ENCODE measurements at regions not wholly inside any gene's neighbourhood (a gene's known extent, or its start where the extent isn't known, plus 50 kb on each side); places are given as distances from the start of the nearest gene placed in this dataset.
"Not testable (repeated sequence)": the region's sequence is repeated elsewhere in the genome, so short reads cannot be mapped to it uniquely, and the experiment has no call there.

DNA sequence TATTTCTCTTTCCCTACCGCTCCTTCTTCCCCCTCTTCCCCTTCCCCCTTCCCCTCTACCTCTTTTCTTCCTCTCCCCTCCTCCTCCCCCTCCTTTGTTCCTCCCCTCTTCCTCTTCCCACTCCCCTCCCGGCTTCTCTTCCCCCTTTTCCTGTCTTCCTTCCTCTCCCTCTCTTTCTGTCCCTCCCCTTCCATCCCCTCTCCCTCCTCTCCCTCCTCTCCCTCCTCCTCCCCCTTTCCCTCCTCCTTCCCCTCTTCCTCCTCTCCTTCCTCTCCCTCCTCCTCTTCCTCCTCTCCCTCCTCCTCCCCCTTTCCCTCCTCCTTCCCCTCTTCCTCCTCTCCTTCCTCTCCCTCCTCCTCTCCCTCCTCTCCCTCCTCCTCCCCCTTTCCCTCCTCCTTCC lies 81.5 kb downstream of the TFAP2C start:
- ATAC-seq (replicated peaks in 6 of 8); H3K4me1 ChIP-seq (replicated peaks in 1 of 2); H3K27ac ChIP-seq; H3K4me3 ChIP-seq; in situ Hi-C loops (cut with MboI; ENCODE audit: low pct_unique_long_range_greater_than_20kb in 2 of 9, low sequenced_read_pairs in 9 of 9, unreplicated experiment in 9 of 9): not testable (repeated sequence)
- no CpG with 5 or more reads among the region's 2 CpGs for WGBS, 10 experiments

DNA sequence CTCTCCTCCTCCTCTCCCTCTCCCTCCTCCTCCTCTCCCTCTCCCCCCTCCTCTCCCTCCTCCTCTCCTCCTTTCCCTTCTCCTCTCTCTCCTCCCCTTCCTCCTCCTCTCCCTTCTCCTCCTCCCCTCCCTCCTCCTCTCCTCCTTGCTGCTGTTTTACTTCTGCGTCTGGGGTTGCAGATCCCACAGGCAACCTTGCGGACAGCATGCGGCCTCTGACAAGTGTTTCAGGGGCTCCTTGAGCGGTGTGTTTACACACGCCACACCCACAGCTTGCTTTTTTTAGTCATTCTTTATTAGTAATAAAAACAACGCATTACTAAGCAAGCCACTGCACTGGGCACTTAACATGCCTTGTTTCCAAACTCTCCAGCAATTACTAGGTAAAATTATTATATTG lies 81.9 kb downstream of the TFAP2C start:
- Histone ChIP-seq H3K4me1 (replicated peaks in 1 of 2) (peaks cover 0 to 5% of the 10 kb centered on the region in 2 donors), H3K27ac (no peak overlapping the region), H3K4me3 (no peak overlapping the region)
- in situ Hi-C loops (cut with MboI; ENCODE audit: low pct_unique_long_range_greater_than_20kb in 2 of 9, low sequenced_read_pairs in 9 of 9, unreplicated experiment in 9 of 9) = no loop called here
- ATAC-seq (replicated peaks in 6 of 8) = peak in 3 of 8 experiments; percentile 2 to 27 (median 20)
- 0 to 100% (median 61%) methylated on average over 1 to 6 of the region's 6 CpGs; no CpG with 5 or more reads in 3 of the 10 experiments for WGBS, 10 experiments

DNA sequence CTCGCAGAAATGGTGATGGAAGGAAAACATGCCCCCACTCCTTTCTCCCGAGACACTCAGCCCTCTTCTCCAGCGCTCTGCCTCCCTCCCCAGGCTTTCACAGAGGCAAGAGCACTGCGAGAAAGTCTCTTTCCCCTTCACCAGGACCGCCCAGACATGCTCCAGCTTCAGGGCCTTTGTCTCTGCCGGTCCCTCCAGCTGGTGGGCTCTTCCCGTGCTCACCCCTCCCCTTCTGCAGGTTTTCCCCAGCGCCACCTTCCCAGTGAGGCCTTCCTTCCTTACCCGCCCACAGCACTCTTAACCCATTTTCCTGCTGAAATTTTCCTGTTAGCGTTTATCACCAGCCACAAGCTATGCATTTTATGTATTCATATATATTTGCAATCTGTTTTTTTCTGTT lies 86.2 kb downstream of the TFAP2C start:
- H3K27ac ChIP-seq = no peak overlapping the region
- peaks cover 0 to 5% of the 10 kb centered on the region in 2 donors for H3K4me1 ChIP-seq (replicated peaks in 1 of 2)
- H3K4me3 ChIP-seq = no peak overlapping the region
- in situ Hi-C loops (cut with MboI; ENCODE audit: low pct_unique_long_range_greater_than_20kb in 2 of 9, low sequenced_read_pairs in 9 of 9, unreplicated experiment in 9 of 9) = no loop called here
- 0 to 89% (median 32%) methylated on average over 1 to 7 of the region's 10 CpGs; no CpG with 5 or more reads in 2 of the 10 experiments for WGBS, 10 experiments
- peak in 2 of 8 experiments; percentile 1 to 32 for ATAC-seq (replicated peaks in 6 of 8)

DNA sequence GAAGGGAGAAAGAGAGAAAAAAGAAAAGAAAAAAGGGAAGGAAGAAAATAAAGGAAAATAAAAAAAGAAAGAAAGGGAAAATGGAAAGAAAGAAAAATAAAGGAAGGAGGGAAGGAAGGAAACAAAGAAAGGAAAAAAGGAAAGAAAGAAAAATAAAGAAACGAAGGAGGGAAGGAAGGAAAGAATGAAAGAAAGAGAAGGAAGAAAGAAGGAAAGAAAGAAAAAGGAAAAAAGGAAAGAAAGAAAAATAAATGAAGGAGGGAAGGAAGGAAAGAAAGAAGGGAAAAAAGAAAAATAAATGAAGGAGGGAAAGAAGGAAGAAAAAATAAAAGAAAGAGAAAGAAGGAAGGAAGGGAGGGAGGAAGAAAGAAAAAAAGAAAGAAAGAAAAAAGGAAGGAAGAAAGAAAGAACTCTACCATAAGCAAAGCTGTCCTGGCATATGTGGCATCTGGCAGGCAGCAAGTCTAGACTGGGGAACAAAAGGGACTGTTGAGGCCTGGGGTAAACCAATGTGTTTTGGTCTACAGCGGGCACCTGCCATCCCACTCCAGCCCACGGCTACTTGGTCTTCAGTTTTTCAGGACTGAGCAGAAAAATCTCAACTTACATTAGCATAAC lies 86.9 kb downstream of the TFAP2C start:
- in situ Hi-C loops (cut with MboI; ENCODE audit: low pct_unique_long_range_greater_than_20kb in 2 of 9, low sequenced_read_pairs in 9 of 9, unreplicated experiment in 9 of 9) = no loop called here
- no peak overlapping the region for H3K4me3 ChIP-seq
- H3K4me1 ChIP-seq (replicated peaks in 1 of 2) = peaks cover 0 to 5% of the 10 kb centered on the region in 2 donors
- no peak overlapping the region for H3K27ac ChIP-seq
- WGBS, 10 experiments = 0 to 94% (median 31%) methylated on average over 1 to 3 of the region's 3 CpGs
- ATAC-seq (replicated peaks in 6 of 8) = no peak

DNA sequence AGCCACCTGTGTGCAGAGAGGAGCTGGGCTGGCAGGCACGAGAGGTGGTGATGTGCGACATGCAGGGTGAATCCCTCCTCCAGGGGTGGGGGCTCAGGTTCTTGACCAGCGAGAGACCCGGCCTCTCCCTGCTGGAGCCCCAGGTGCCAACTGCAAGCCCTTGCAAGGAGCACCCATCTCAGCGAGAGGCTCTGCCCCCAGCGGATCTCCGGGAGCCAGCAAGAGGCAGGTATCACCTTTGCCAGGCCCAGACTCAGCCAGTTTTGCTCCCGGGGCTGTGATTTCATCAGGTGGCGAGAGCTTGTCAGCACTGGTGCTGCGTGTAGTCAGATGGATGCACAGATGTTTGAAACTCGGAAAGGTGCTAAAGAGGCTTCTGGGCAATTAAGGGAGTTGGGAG lies 87.7 kb downstream of the TFAP2C start:
- H3K4me1 ChIP-seq (replicated peaks in 1 of 2) = peaks cover 0 to 2% of the 10 kb centered on the region in 2 donors
- no peak overlapping the region for H3K27ac ChIP-seq
- H3K4me3 ChIP-seq = no peak overlapping the region
- in situ Hi-C loops (cut with MboI; ENCODE audit: low pct_unique_long_range_greater_than_20kb in 2 of 9, low sequenced_read_pairs in 9 of 9, unreplicated experiment in 9 of 9) = no loop called here
- ATAC-seq (replicated peaks in 6 of 8) = no peak
- WGBS, 10 experiments = 61 to 94% methylated on average over 6 of the region's 11 CpGs; no CpG with 5 or more reads in 8 of the 10 experiments

DNA sequence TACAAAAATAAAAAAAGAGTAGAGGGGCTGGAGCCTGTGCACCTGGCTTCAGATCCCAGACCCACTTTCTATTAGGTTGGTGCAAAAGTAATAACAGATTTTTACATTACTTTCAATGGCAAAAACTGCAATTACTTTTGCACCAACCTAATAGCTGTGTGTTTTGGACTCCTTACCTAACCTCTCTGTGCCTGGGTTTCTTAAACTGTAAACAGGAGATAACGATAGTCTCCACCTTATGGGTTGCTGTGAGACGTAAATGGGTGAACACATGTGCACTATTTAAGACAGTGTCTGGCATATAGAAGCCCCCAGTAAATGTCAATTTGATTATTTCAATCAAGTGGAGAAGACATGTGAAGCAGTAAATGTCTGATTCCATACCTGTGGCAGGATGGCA lies 89.7 kb downstream of the TFAP2C start:
- ATAC-seq (replicated peaks in 6 of 8) = no peak
- in situ Hi-C loops (cut with MboI; ENCODE audit: low pct_unique_long_range_greater_than_20kb in 2 of 9, low sequenced_read_pairs in 9 of 9, unreplicated experiment in 9 of 9) = no loop called here
- WGBS, 10 experiments = 60 to 100% (median 93%) methylated on average over 1 to 2 of the region's 2 CpGs; no CpG with 5 or more reads in 4 of the 10 experiments
- Histone ChIP-seq H3K27ac (no peak overlapping the region), H3K4me3 (no peak overlapping the region), H3K4me1 (replicated peaks in 1 of 2) (no peaks in the 10 kb centered on the region)

DNA sequence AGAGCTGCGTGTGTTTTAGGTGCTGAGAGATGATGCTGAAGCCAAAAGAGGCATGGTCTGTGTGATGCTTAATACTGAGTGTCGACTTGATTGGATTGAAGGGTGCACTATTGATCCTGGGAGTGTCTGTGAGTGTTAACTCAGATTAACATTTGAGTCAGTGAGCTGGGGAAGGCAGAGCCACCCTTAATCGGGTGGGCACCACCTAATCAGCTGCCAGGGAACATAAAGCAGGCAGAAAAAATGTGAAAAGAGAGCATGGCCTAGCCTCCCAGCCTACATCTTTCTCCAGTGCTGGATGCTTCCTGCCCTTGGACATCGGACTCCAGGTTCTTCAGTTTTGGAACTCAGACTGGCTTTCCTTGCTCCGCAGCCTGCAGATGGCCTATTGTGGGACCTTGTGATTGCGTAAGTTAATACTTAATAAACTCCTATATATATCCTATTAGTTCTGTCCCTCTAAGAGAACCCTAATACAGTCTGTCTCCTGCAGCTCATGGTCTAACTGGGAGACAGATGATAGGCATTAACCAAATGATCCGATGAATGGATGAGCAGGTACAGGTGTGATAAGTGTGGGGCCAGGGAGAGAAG lies 91.6 kb downstream of the TFAP2C start:
- in situ Hi-C loops (cut with MboI; ENCODE audit: low pct_unique_long_range_greater_than_20kb in 2 of 9, low sequenced_read_pairs in 9 of 9, unreplicated experiment in 9 of 9) = no loop called here
- 40 to 97% (median 88%) methylated on average over 1 to 6 of the region's 7 CpGs; no CpG with 5 or more reads in 2 of the 10 experiments for WGBS, 10 experiments

DNA sequence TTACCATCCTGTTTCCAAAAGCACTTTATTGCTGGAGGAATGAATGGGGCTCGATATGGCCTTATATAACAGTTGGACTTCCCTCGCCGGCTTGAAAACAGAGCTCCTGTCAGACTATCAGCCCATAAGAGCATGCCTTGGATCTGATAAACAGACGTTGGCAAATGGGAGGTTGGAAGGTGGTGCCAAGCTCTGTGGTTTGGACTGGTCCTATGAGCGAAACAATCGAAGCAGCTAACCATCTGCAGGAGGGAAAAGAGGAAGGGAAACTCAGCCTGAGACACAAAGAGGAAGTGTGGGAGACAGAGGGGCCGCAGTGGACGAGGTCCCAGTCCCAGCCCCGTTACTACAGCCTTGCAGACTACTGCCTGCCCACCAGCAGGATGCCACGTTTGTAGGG lies 92.9 kb downstream of the TFAP2C start:
- H3K4me3 ChIP-seq = no peak overlapping the region
- no peak overlapping the region for H3K27ac ChIP-seq
- no peak for ATAC-seq (replicated peaks in 6 of 8)
- no peaks in the 10 kb centered on the region for H3K4me1 ChIP-seq (replicated peaks in 1 of 2)
- in situ Hi-C loops (cut with MboI; ENCODE audit: low pct_unique_long_range_greater_than_20kb in 2 of 9, low sequenced_read_pairs in 9 of 9, unreplicated experiment in 9 of 9) = no loop called here
- 17 to 100% (median 86%) methylated on average over 1 to 10 of the region's 10 CpGs; no CpG with 5 or more reads in 1 of the 10 experiments for WGBS, 10 experiments

More for the DNA sequence above, 91.6 kb downstream of the TFAP2C start:
- Histone ChIP-seq H3K4me1 (replicated peaks in 1 of 2) (no peaks in the 10 kb centered on the region), H3K4me3 (no peak overlapping the region), H3K27ac (no peak overlapping the region)
- ATAC-seq (replicated peaks in 6 of 8) = no peak

DNA sequence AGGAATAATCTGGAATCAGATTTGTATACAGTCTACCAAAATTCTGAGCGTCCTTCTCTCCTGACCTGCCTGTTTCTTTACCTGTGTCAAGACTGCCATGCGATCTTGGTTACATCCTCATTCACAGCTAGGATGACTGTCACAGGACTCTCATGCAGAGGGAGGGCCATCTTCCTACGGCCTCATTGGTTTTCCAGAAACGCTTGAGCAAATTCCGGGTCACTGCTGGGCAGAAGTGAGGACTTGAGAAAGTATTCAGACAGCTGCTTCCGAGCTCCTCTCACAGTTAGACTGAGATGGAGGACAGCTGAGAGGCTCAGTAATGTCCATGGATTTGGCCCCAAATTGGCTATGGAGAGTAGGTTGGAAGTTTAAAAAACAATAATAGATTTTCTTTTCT lies 94.2 kb downstream of the TFAP2C start:
- H3K4me1 ChIP-seq (replicated peaks in 1 of 2) = no peaks in the 10 kb centered on the region
- no peak overlapping the region for H3K27ac ChIP-seq
- 71 to 94% (median 88%) methylated on average over 1 to 3 of the region's 6 CpGs; no CpG with 5 or more reads in 3 of the 10 experiments for WGBS, 10 experiments
- in situ Hi-C loops (cut with MboI; ENCODE audit: low pct_unique_long_range_greater_than_20kb in 2 of 9, low sequenced_read_pairs in 9 of 9, unreplicated experiment in 9 of 9) = no loop called here
- ATAC-seq (replicated peaks in 6 of 8) = no peak
- no peak overlapping the region for H3K4me3 ChIP-seq

DNA sequence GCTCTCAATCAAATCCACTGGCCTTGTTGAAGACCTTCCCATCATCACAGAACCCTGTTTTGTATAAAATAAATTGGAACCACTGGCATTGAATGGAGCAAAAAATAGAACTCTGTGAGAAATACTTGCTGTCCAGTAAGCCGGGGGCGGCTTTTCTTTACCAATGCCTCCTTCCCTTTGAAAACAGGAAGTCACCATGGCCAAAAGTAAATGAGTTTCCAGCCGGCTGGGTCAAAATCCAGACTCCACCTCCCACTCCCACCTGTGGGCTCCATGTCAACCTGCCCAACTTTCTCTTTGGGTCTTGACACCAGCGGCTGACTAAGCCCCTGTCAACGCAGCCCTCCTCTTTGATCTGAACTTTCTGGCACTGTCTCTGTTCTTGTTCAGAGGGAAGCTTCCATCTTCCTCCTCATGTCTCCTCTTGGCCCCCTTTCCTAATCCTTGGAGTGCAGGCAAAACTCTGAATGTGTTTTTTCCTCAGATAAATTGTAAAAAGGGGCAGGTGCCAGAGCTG lies 95.2 kb downstream of the TFAP2C start:
- H3K4me3 ChIP-seq = no peak overlapping the region
- no peaks in the 10 kb centered on the region for H3K4me1 ChIP-seq (replicated peaks in 1 of 2)
- no peak for ATAC-seq (replicated peaks in 6 of 8)
- in situ Hi-C loops (cut with MboI; ENCODE audit: low pct_unique_long_range_greater_than_20kb in 2 of 9, low sequenced_read_pairs in 9 of 9, unreplicated experiment in 9 of 9) = no loop called here
- no peak overlapping the region for H3K27ac ChIP-seq
- 30 to 100% (median 95%) methylated on average over 1 to 4 of the region's 5 CpGs; no CpG with 5 or more reads in 2 of the 10 experiments for WGBS, 10 experiments

DNA sequence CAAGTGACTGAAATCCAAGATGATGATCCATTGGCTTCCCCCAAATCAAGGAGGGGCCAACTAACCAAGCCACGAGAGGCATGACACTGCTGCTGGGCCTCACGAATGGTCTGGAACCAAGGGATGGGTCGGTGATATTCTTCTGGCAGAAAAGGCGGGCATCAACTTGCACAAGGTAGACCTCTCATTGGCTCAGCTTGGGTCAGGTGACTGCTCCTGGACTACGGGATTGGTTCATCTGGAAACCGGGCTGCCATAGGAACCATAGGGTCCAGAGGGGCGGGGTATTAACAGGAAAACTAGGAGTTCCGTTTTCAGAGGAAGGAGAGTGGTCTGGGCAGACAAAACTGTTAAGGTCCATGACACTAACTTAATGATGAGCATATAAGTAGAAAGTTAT lies 100.9 kb downstream of the TFAP2C start:
- Histone ChIP-seq H3K27ac (no peak overlapping the region), H3K4me3 (no peak overlapping the region), H3K4me1 (replicated peaks in 1 of 2) (no peaks in the 10 kb centered on the region)
- 90 to 100% (median 94%) methylated on average over 2 to 8 of the region's 8 CpGs; no CpG with 5 or more reads in 4 of the 10 experiments for WGBS, 10 experiments
- in situ Hi-C loops (cut with MboI; ENCODE audit: low pct_unique_long_range_greater_than_20kb in 2 of 9, low sequenced_read_pairs in 9 of 9, unreplicated experiment in 9 of 9) = no loop called here
- no peak for ATAC-seq (replicated peaks in 6 of 8)

DNA sequence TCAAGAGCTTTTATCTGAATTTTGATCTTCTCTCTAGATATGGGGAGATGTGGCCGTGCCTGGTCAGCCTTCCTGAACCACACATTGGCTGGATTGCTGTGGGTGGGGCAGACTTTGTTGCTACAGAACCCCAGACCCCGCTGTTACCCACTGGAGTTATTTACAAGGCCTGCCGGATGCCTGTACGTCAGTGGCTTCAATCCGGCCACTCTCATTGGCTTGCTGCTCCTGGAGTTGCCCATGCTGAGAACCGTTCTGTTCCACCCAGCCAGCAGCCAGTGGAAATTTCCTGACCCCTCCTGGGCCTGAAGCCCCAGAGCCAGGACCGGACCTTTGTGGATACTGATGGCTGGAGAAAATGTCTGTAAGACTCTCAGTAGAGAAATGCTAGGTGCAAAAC lies 101.9 kb downstream of the TFAP2C start:
- WGBS, 10 experiments = 0 to 90% (median 42%) methylated on average over 1 to 3 of the region's 7 CpGs; no CpG with 5 or more reads in 4 of the 10 experiments
- Histone ChIP-seq H3K4me1 (replicated peaks in 1 of 2) (peaks cover 0 to 1% of the 10 kb centered on the region in 2 donors), H3K27ac (no peak overlapping the region), H3K4me3 (no peak overlapping the region)
- in situ Hi-C loops (cut with MboI; ENCODE audit: low pct_unique_long_range_greater_than_20kb in 2 of 9, low sequenced_read_pairs in 9 of 9, unreplicated experiment in 9 of 9) = no loop called here
- peak in 3 of 8 experiments; percentile 75 to 86 (median 78) for ATAC-seq (replicated peaks in 6 of 8)

DNA sequence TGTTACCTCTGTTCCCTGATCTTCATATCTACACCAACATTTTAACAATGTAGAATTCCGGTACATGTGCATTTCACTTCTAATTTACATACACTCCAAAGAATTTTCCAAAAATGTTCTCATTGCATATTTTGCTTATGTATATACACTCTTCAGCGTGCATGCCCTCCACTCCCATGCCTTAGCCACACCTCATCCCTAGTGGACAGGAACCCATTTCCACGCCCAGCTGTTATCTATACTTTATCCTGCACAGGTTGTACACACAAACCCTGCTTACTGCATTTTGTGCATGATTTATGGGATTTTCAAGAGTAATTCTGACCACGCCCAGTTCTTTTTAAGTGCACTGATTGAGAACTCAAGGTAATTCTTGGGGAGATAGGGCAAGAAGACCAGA lies 102.4 kb downstream of the TFAP2C start:
- H3K4me3 ChIP-seq = no peak overlapping the region
- H3K27ac ChIP-seq = no peak overlapping the region
- peak in 3 of 8 experiments; percentile 81 to 89 (median 82) for ATAC-seq (replicated peaks in 6 of 8)
- in situ Hi-C loops (cut with MboI; ENCODE audit: low pct_unique_long_range_greater_than_20kb in 2 of 9, low sequenced_read_pairs in 9 of 9, unreplicated experiment in 9 of 9) = no loop called here
- 0 to 100% (median 82%) methylated on average over 2 to 4 of the region's 4 CpGs; no CpG with 5 or more reads in 1 of the 10 experiments for WGBS, 10 experiments
- peaks cover 0 to 6% of the 10 kb centered on the region in 2 donors for H3K4me1 ChIP-seq (replicated peaks in 1 of 2)
